Immature natural killer cell (primary cell): ENCODE measurements at regions not wholly inside any gene's neighbourhood (a gene's known extent, or its start where the extent isn't known, plus 50 kb on each side); places are given as distances from the start of the nearest gene placed in this dataset.
"Not testable (repeated sequence)": the region's sequence is repeated elsewhere in the genome, so short reads cannot be mapped to it uniquely, and the experiment has no call there.

Experiments
- DNase-seq, 3 donors: peaks; one replicate each; pipeline ENCODE4 v3.0.0; 2022; ENCODE audit warnings: mixed read lengths in 1 of 3
- H3K27ac Mint-ChIP-seq, 6 donors: one replicate each; pipeline ENCODE4 v1.8.0; 2020; ENCODE audit warnings: mixed read lengths in 6 of 6, mild to moderate bottlenecking in 5 of 6, inconsistent platforms in 4 of 6, moderate library complexity in 3 of 6
- H3K27me3 Mint-ChIP-seq, 3 donors: one replicate each; pipeline ENCODE4 v1.8.0; 2020 to 2021; ENCODE audit warnings: low read depth in 3 of 3, mild to moderate bottlenecking in 3 of 3, mixed read lengths in 3 of 3, moderate library complexity in 3 of 3, inconsistent platforms in 1 of 3
- H3K36me3 Mint-ChIP-seq, 3 donors: one replicate each; pipeline ENCODE4 v1.8.0; 2020; ENCODE audit warnings: mixed read lengths in 3 of 3, inconsistent platforms in 2 of 3, mild to moderate bottlenecking in 2 of 3
- H3K4me1 Mint-ChIP-seq, 2 donors: one replicate each; pipeline ENCODE4 v1.8.0; 2020; ENCODE audit warnings: inconsistent platforms in 2 of 2, mild to moderate bottlenecking in 2 of 2, mixed read lengths in 2 of 2, moderate library complexity in 1 of 2
- H3K4me3 Mint-ChIP-seq, 5 donors: one replicate each; pipeline ENCODE4 v1.8.0; 2020; ENCODE audit warnings: mild to moderate bottlenecking in 5 of 5, mixed read lengths in 5 of 5, inconsistent platforms in 3 of 5, moderate library complexity in 3 of 5
- H3K9me3 Mint-ChIP-seq, 6 donors: one replicate each; pipeline ENCODE4 v1.8.0; 2020; ENCODE audit warnings: mild to moderate bottlenecking in 6 of 6, mixed read lengths in 6 of 6, inconsistent platforms in 4 of 6, moderate library complexity in 3 of 6

DNA sequence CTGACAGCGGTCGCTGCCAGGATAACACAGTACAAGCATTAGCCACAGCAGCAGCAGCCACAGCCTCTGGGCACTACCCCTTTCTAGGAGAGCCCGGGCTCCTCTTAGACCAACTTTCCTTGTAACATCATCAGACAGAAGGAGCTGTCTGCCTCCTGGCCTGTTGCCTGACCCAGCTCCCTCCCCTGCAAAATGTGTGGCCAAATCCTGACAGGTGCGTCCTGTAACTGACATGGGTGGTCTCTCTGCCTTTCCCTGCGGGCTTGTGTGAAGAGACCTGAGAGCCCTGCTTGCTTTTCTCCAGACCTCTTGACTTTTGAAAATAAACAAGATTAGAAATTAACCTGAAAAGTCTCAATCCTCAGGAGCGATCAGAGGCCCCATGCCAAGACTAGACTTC, 824.9 kb downstream of the RAPGEF2 start:
- peaks cover 17 to 64% (median 41%) of the 10 kb centered on the region in 6 donors for H3K9me3 Mint-ChIP-seq
- peaks cover 0 to 2% (median 0%) of the 10 kb centered on the region in 3 donors for H3K27me3 Mint-ChIP-seq
- DNase-seq: no peak
- H3K27ac Mint-ChIP-seq: no peak overlapping the region
- no peak overlapping the region for H3K4me3 Mint-ChIP-seq
- H3K4me1 Mint-ChIP-seq: no peaks in the 10 kb centered on the region
- H3K36me3 Mint-ChIP-seq: no peaks in the 10 kb centered on the region

DNA sequence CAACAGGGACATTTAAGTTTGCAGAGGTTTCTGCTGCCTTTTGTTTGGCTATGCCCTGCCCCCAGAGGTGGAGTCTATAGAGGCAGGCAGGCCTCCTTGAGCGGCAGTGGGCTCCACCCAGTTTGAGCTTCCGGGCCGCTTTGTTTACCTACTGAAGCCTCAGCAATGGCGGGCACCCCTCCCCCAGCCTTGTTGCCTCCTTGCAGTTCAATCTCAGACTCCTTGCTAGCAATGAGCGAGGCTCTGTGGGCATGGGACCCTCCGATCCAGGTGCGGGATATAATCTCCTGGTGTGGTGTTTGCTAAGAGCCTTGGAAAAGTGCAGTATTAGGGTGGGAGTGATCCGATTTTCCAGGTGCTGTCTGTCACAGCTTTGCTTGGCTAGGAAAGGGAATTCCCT, 831.7 kb downstream of the RAPGEF2 start:
- not testable (repeated sequence) for H3K4me1 Mint-ChIP-seq, DNase-seq

DNA sequence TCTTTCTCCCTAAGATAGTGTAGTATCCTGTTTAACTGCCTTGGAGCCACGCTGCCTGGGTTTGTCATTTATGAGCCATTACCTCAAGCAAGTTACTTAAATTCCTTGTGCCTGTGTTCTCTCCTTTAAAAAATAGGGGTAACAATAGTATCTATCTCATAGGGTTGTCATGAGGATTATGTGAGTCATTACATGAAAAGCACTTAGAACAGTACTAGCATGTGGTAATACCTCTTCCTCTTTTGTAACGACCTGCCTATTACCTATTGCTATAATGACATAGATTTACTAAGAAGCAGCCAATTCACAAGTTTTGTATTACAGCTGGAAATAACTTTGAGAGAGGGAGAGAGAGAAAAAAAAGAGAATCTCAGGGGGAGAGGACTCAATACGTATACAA, 834.7 kb downstream of the RAPGEF2 start:
- no peaks in the 10 kb centered on the region for H3K4me1 Mint-ChIP-seq
- peaks cover 6 to 26% (median 22%) of the 10 kb centered on the region in 6 donors for H3K9me3 Mint-ChIP-seq
- no peaks in the 10 kb centered on the region for H3K27me3 Mint-ChIP-seq
- no peaks in the 10 kb centered on the region for H3K36me3 Mint-ChIP-seq
- DNase-seq: no peak
- no peak overlapping the region for H3K4me3 Mint-ChIP-seq
- H3K27ac Mint-ChIP-seq: no peak overlapping the region

More for the DNA sequence above, 831.7 kb downstream of the RAPGEF2 start:
- H3K4me3 Mint-ChIP-seq, H3K27me3 Mint-ChIP-seq, H3K27ac Mint-ChIP-seq, H3K36me3 Mint-ChIP-seq: not testable (repeated sequence)
- H3K9me3 Mint-ChIP-seq: peaks cover 11 to 44% (median 30%) of the 10 kb centered on the region in 6 donors

DNA sequence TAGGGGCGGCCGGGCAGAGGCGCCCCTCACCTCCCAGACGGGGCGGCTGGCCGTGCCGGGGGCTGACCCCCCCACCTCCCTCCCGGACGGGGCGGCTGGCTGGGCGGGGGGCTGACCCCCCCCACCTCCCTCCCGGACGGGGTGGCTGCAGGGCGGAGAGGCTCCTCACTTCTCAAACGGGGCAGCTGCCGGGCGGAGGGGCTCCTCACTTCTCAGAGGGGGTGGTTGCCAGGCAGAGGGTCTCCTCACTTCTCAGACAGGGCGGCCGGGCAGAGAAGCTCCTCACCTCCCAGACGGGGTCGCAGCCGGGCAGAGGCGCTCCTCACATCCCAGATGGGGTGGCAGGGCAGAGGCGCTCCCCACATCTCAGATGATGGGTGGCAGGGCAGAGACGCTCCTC, 836.8 kb downstream of the RAPGEF2 start:
- not testable (repeated sequence) for H3K4me1 Mint-ChIP-seq, H3K36me3 Mint-ChIP-seq, H3K27me3 Mint-ChIP-seq, H3K27ac Mint-ChIP-seq, H3K4me3 Mint-ChIP-seq, DNase-seq
- H3K9me3 Mint-ChIP-seq: peaks cover 4 to 22% (median 17%) of the 10 kb centered on the region in 6 donors

DNA sequence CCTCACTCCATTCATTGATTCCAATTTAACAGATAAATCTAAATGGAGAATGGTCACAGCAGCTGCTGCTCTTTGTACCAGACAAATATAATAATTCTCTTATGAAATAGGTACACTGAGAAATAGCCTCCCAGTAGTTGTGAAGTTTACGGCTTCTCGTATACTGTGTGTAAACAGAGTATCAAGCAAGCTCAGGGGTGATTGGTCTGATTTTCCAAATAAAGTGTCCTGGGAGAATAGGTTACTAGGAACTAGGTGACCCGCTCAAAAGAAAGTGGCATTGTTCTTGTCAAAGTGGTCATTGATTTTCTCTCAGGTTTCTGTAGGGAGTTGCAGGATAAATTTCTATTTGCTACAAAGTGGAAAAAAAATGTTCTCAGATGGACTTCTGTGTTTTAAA, 838.2 kb downstream of the RAPGEF2 start:
- Mint-ChIP-seq H3K4me3 (no peak overlapping the region), H3K27me3 (no peaks in the 10 kb centered on the region), H3K4me1 (no peaks in the 10 kb centered on the region), H3K9me3 (peaks cover under 1 to 10% (median 8%) of the 10 kb centered on the region in 6 donors), H3K36me3 (no peaks in the 10 kb centered on the region), H3K27ac (no peak overlapping the region)
- no peak for DNase-seq

DNA sequence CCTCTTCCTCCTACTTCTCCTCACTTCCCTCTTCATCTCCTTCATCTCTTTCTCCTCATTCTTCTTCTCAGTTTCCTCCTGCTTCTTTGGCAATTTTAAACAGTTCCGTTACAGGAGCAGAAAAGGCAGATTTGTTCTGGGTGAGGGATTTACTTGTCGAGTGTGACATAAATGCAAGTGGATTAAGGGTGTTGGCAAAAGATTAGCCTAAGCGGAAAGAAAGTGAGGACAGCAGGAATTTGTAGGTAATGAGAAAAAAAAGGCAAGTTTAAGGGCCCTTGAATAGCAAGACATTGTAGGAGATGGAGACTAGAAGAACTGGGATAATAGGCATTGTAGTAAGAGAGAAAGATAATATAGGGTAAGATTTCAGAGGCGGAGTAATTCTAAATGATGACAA, 841.6 kb downstream of the RAPGEF2 start:
- Mint-ChIP-seq H3K4me1 (no peaks in the 10 kb centered on the region), H3K4me3 (no peak overlapping the region), H3K36me3 (no peaks in the 10 kb centered on the region), H3K27ac (no peak overlapping the region), H3K9me3 (peaks cover 0 to 2% (median 0%) of the 10 kb centered on the region in 6 donors), H3K27me3 (no peaks in the 10 kb centered on the region)
- DNase-seq: no peak

DNA sequence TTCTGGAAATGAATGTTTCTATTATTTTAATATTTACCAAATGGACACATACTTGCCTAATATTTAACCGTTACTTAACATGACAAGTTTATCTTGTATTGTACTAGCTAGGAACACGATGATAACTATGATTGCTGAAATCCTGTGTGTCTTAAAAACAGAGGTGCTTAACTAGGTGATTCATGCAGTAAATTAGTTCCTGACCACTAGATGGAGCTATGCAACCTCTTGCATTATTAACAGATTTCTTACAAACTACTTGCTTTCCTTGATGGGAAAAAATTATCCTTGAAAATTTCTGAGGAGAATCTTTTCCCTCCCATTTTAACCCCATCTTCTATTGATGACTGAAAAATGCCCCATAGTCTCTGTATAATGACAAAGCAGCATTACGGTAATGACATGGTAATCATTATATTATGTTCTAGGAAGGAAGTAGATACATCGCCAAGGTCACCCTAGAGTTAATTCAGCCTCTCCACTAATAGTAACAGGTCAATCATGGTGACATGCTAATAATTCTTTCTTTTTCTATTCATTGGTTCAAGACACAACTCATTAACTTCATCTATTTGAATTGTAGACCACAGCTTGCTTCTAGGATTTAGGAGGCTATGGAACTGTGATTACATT, 844.2 kb downstream of the RAPGEF2 start:
- Mint-ChIP-seq H3K27me3 (no peaks in the 10 kb centered on the region), H3K27ac (no peak overlapping the region), H3K36me3 (no peaks in the 10 kb centered on the region), H3K9me3 (peaks cover 0 to 2% (median 0%) of the 10 kb centered on the region in 6 donors), H3K4me1 (no peaks in the 10 kb centered on the region), H3K4me3 (no peak overlapping the region)
- DNase-seq: no peak

DNA sequence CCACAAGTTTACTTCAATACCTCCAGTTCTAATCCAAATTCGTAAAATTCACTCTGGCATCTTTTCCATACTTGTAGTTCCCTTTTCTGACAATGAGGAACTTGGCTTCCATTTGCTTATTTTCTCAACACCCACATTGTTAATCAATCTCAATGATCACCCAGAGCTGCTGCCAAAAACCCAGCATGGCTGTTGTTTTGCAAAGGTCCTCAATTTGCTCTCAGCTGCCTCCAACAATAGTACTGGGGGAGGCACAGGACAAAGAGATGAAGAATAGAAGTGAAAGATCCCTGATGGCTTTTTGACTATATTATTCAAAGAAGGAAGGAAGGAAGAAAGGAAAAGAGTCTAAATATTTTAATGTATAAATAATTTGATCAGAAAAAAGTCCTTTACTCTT, 847.8 kb downstream of the RAPGEF2 start:
- Mint-ChIP-seq H3K36me3 (no peaks in the 10 kb centered on the region), H3K4me3 (no peak overlapping the region), H3K27ac (no peak overlapping the region), H3K4me1 (no peaks in the 10 kb centered on the region), H3K27me3 (peaks cover 0 to 2% (median 0%) of the 10 kb centered on the region in 3 donors), H3K9me3 (peaks cover 2 to 28% (median 5%) of the 10 kb centered on the region in 6 donors)
- no peak for DNase-seq

DNA sequence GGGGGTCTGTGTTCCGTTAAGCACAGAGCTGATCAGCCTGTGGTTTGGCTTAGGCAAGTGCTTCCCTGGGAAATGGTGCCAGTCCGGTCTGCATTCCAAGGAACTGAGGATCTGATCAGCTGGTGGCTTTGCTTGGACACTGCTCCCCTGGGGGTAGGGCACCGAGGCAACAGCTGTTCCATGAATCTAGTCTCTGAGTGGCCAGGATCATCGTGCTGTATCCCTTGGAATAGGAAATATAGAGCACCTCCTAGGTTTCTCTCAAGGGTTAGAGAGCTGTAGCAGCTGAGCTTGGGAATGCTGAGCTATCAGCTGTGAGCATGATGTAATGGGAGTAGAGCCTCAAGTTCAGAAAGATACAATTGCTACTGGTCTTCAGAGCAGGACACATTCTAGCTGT, 863.9 kb downstream of the RAPGEF2 start:
- DNase-seq: no peak
- H3K27me3 Mint-ChIP-seq: no peaks in the 10 kb centered on the region
- H3K4me1 Mint-ChIP-seq: no peaks in the 10 kb centered on the region
- peaks cover 3 to 38% (median 15%) of the 10 kb centered on the region in 6 donors for H3K9me3 Mint-ChIP-seq
- H3K4me3 Mint-ChIP-seq: no peak overlapping the region
- no peaks in the 10 kb centered on the region for H3K36me3 Mint-ChIP-seq
- H3K27ac Mint-ChIP-seq: no peak overlapping the region

DNA sequence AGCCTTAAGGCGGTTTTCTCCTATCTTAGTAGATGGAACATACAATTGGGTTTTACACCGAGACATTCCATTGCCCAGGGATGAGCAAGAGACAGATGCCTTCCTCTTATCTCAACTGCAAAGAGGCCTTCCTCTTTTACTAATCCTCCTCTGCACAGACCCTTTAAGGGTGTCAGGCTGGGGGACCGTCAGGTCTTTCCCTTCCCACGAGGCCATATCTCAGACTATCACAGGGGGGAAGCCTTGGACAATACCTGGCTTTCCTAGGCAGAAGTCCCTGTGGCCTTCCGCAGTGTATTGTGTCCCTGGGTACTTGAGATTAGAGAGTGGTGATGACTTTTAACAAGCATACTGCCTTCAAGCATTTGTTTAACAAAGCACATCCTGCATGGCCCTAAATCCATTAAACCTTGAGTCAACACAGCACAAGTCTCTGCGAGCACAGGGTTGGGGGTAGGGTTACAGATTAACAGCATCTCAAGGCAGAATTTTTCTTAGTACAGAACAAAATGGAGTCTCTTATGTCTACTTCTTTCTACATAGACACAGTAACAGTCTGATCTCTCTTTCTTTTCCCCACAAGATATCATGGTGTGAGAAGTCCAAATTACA, 874.1 kb downstream of the RAPGEF2 start:
- not testable (repeated sequence) for H3K36me3 Mint-ChIP-seq, DNase-seq, H3K4me1 Mint-ChIP-seq, H3K4me3 Mint-ChIP-seq, H3K27me3 Mint-ChIP-seq, H3K27ac Mint-ChIP-seq
- peaks cover 1 to 31% (median 13%) of the 10 kb centered on the region in 6 donors for H3K9me3 Mint-ChIP-seq

DNA sequence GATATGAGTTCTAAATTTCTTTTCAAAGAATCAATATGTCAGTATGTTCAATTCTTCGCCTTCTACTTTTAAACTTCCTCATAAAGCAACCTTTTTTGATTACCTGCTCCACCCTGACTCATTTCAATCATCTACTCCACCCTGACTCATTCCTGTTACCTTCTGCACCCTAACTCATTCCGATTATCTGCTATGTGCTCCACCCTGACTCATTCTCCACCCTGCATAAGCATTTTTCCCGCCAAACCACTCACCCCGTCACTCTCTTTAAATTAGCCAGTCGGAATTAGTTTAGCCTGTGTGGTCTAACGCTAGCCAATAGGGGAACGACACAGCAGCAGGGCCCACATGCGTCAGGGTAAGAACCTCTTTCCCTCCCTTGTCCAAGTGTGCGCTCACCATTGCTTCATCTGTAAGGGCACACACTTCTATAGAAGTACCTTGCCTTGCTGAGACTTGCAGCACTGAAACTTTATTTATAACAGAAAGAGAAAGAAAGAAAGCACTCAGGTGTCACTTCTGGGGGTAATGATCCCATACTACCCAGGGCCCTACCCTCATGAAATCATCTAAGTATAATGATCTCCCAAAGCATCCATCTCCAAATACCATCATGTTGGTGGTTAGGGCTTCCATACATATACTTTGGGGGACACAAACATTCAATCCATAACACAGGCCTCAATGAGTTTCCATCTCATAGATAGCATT, 875.2 kb downstream of the RAPGEF2 start:
- Mint-ChIP-seq H3K27me3 (peaks cover 0 to 2% (median 0%) of the 10 kb centered on the region in 3 donors), H3K4me1 (no peaks in the 10 kb centered on the region), H3K27ac (no peak overlapping the region), H3K4me3 (no peak overlapping the region), H3K9me3 (peaks cover 0 to 25% (median 11%) of the 10 kb centered on the region in 6 donors), H3K36me3 (no peaks in the 10 kb centered on the region)
- no peak for DNase-seq

DNA sequence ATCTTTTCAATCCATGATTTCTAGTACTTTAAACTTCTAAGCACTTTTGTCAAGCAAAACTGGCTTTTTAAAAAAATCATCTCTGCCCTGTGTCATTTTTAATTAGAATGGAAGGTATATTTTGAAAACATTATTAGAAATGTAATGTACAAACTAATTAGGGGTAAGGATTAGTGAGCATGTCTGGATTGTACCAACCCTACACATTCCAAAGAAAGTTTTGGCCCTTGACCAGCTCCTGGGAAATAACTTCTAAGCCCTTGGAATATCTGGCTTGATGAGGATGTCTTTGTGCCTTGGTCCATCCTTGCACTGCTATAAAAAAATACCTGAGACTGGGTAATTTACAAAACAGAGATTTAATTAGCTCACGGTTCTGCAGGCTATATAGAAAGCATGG, 876.5 kb downstream of the RAPGEF2 start:
- no peaks in the 10 kb centered on the region for H3K36me3 Mint-ChIP-seq
- H3K4me1 Mint-ChIP-seq: no peaks in the 10 kb centered on the region
- peaks cover 3 to 23% (median 11%) of the 10 kb centered on the region in 6 donors for H3K9me3 Mint-ChIP-seq
- DNase-seq: no peak
- H3K27ac Mint-ChIP-seq: no peak overlapping the region
- H3K27me3 Mint-ChIP-seq: peaks cover 0 to 2% (median 0%) of the 10 kb centered on the region in 3 donors
- no peak overlapping the region for H3K4me3 Mint-ChIP-seq

DNA sequence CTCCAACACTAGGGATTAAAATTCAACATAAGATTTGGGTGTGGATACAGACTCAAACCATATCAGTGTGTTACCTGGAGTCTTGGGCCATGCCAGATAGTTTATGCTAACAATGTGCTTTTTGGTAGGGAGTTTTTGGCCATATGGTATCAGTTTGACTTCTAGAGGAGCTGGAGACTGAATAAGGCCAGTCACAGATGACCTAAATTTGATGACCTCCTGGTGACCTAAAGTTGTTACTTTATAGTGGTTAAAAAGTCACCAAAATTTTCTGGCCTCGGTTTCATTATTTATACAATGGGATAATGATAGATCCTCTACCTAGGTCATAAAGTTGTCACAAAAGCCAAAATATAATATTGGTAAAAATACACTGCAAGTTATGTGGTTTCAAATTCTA, 877.1 kb downstream of the RAPGEF2 start:
- peaks cover 3 to 23% (median 11%) of the 10 kb centered on the region in 6 donors for H3K9me3 Mint-ChIP-seq
- no peak for DNase-seq
- H3K36me3 Mint-ChIP-seq: no peaks in the 10 kb centered on the region
- H3K4me1 Mint-ChIP-seq: no peaks in the 10 kb centered on the region
- H3K27ac Mint-ChIP-seq: no peak overlapping the region
- no peak overlapping the region for H3K4me3 Mint-ChIP-seq
- H3K27me3 Mint-ChIP-seq: peaks cover 0 to 2% (median 0%) of the 10 kb centered on the region in 3 donors

DNA sequence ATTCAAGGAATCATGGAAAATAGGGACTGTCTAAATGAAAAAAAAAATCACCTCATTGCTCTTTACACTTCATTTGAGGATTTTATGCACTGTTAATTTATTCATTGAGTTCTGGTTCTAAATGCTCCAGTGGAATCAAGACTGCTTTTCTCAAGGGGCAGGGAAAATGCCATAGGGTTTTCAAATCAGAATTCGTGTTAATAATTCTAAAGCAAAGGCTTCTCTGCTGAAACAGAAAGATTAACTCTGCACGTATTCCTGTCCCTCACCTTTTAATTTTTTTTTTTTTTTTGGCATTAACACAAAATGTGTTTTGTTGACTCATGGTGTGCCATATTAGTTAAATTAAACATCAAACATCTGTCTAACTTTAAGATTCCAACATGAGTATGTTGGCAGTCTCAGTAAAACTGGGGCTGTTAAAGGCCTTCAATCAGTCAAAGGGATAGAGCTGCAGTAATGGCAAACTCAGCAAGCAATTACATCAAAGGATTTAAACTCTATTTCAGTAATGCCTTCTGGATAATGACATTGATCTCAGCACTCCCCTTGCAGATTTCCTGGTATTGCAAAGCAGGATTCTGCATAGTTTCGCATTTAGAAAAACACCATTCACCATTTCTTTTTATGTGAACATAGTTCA, 878.1 kb downstream of the RAPGEF2 start:
- Mint-ChIP-seq H3K27me3 (peaks cover 0 to 2% (median 0%) of the 10 kb centered on the region in 3 donors), H3K36me3 (no peaks in the 10 kb centered on the region), H3K9me3 (peaks cover 3 to 26% (median 13%) of the 10 kb centered on the region in 6 donors), H3K4me1 (no peaks in the 10 kb centered on the region), H3K4me3 (no peak overlapping the region), H3K27ac (no peak overlapping the region)
- DNase-seq: no peak
